Vagina (tissue), 2 donors: ENCODE measurements at regions not wholly inside any gene's neighbourhood (a gene's known extent, or its start where the extent isn't known, plus 50 kb on each side); places are given as distances from the start of the nearest gene placed in this dataset.

Experiments used
- DNase-seq, 2 donors: peaks; one replicate each; pipeline ENCODE4 v3.0.0-alpha.2; 2017; ENCODE audit errors: extremely low spot score in 2 of 2
- H3K27ac ChIP-seq: fragments of 200-600 bp; sonication (generic); one replicate; pipeline ENCODE4 v1.5.1; 2019
- H3K27me3 ChIP-seq: fragments of 200-600 bp; sonication (generic); one replicate; pipeline ENCODE4 v1.5.1; 2019
- H3K36me3 ChIP-seq, 2 donors: fragments of 200-600 bp; sonication (generic); one replicate each; pipeline ENCODE4 v1.5.1; 2017 to 2019
- H3K4me1 ChIP-seq: fragments of 200-600 bp; sonication (generic); one replicate; pipeline ENCODE4 v1.5.1; 2019
- H3K4me3 ChIP-seq, 2 donors: fragments of 200-600 bp; sonication (generic); 1 replicate in 1 of 2; 2 replicates in 1 of 2; pipeline ENCODE4 v1.5.1; 2016 to 2019
- H3K9me3 ChIP-seq: fragments of 200-600 bp; sonication (generic); one replicate; pipeline ENCODE4 v1.5.1; 2019
- CTCF ChIP-seq, 3 experiments: fragments of 450-650 bp in 2 of 3; fragments of 200-600 bp in 1 of 3; sonication (generic) in 1 of 3; IDR thresholded peaks; one replicate each; pipeline ENCODE4 v1.5.1; 2017 to 2019; ENCODE audit warnings: antibody characterized with exemption in 3 of 3, mild to moderate bottlenecking in 2 of 3, moderate library complexity in 2 of 3
- POLR2A ChIP-seq, 2 donors: fragments of 450-650 bp; IDR thresholded peaks; one replicate each; pipeline ENCODE4 v1.6.1; 2017; ENCODE audit warnings: antibody characterized with exemption in 2 of 2, mild to moderate bottlenecking in 2 of 2, moderate library complexity in 2 of 2
- POLR2AphosphoS5 ChIP-seq, 2 donors: sonication (generic); formaldehyde crosslinking; IDR thresholded peaks; one replicate each; pipeline ENCODE4 v1.9.0; 2017; ENCODE audit warnings: antibody characterized with exemption in 2 of 2, mild to moderate bottlenecking in 2 of 2, low read depth in 1 of 2; ENCODE audit not compliant: insufficient read depth in 1 of 2
- intact Hi-C: fragments of 100-400 bp; cut with DNase I; formaldehyde crosslinking; loops from one replicate; pipeline ENCODE4 v1.15.1; 2023

GRCh38 chr10:20674926-20675325 is 222.2 kb downstream of the NEBL start:
- intact Hi-C loops: no loop called here
- Histone ChIP-seq H3K4me3 (no peak overlapping the region), H3K27me3 (no peaks in the 10 kb centered on the region), H3K27ac (no peak overlapping the region), H3K36me3 (no peaks in the 10 kb centered on the region), H3K4me1 (no peaks in the 10 kb centered on the region), H3K9me3 (no peaks in the 10 kb centered on the region)
- DNase-seq: no peak
- TF ChIP-seq POLR2A (IDR thresholded peaks at IDR 0.05): no peak
- TF ChIP-seq POLR2AphosphoS5 (IDR thresholded peaks at IDR 0.05; ENCODE audit: insufficient read depth in 1 of 2, low read depth in 1 of 2): no peak
- no peak for TF ChIP-seq CTCF (IDR thresholded peaks at IDR 0.05)

DNA sequence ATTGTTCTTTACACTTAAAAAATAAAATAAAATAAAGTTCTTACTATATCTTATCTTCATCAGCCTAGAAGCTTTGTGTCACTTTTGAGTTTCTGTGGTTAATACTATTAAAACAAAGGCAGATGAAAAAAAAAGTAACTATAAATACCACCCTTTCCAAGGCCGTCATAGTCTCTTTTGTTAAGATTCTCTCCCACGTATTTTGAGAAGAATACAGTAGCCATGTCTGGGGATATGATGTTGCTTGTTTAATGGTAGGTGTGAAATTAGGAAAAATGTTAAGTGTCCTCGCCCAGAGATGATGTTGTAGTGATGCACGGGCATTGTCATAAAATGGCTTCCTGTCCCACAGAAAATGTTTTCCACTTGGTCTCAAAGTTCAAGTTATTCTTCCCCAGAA is 223.9 kb downstream of the NEBL start:
- no peaks in the 10 kb centered on the region for H3K27me3 ChIP-seq
- no peaks in the 10 kb centered on the region for H3K36me3 ChIP-seq
- no peak overlapping the region for H3K4me3 ChIP-seq
- DNase-seq: no peak
- TF ChIP-seq POLR2AphosphoS5 (IDR thresholded peaks at IDR 0.05; ENCODE audit: insufficient read depth in 1 of 2, low read depth in 1 of 2) (no peak), POLR2A (IDR thresholded peaks at IDR 0.05) (no peak), CTCF (IDR thresholded peaks at IDR 0.05) (no peak)
- no peak overlapping the region for H3K27ac ChIP-seq
- no peaks in the 10 kb centered on the region for H3K4me1 ChIP-seq
- no peaks in the 10 kb centered on the region for H3K9me3 ChIP-seq
- intact Hi-C loops: no loop called here

- H3K4me1 ChIP-seq: no peaks in the 10 kb centered on the region
- H3K36me3 ChIP-seq: no peaks in the 10 kb centered on the region
- H3K9me3 ChIP-seq: no peaks in the 10 kb centered on the region
- H3K27me3 ChIP-seq: no peaks in the 10 kb centered on the region
- TF ChIP-seq POLR2A (IDR thresholded peaks at IDR 0.05) (no peak), POLR2AphosphoS5 (IDR thresholded peaks at IDR 0.05; ENCODE audit: insufficient read depth in 1 of 2, low read depth in 1 of 2) (no peak), CTCF (IDR thresholded peaks at IDR 0.05) (no peak)
- intact Hi-C loops: no loop called here
- H3K4me3 ChIP-seq: no peak overlapping the region
- DNase-seq: no peak
- no peak overlapping the region for H3K27ac ChIP-seq
These were observed 224.4 kb downstream of the NEBL start for GRCh38 chr10:20672741-20673140.

DNA sequence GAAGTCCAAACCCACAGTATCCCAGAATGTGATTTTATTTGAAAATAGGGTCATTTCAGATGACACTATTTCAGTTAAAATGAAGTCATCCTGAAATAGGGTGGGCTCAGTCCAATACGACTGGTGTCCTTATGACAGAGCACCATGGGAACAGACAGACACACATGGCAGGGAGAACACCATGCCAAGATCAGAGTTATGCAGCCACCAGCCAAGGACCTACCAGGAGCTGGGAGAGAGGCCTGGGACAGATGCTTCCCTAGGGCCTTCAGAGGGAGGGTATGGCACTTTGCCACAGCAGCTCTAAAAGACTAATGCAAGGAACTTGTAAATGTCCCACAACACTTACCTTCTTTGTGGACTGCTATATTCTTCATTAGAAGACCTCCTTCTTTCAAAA is 226.5 kb downstream of the NEBL start:
- Histone ChIP-seq H3K36me3 (no peaks in the 10 kb centered on the region), H3K27ac (no peak overlapping the region), H3K4me1 (no peaks in the 10 kb centered on the region), H3K4me3 (no peak overlapping the region), H3K27me3 (no peaks in the 10 kb centered on the region), H3K9me3 (no peaks in the 10 kb centered on the region)
- intact Hi-C loops: no loop called here
- no peak for DNase-seq
- no peak for TF ChIP-seq CTCF (IDR thresholded peaks at IDR 0.05)
- no peak for TF ChIP-seq POLR2AphosphoS5 (IDR thresholded peaks at IDR 0.05; ENCODE audit: insufficient read depth in 1 of 2, low read depth in 1 of 2)
- no peak for TF ChIP-seq POLR2A (IDR thresholded peaks at IDR 0.05)

DNA sequence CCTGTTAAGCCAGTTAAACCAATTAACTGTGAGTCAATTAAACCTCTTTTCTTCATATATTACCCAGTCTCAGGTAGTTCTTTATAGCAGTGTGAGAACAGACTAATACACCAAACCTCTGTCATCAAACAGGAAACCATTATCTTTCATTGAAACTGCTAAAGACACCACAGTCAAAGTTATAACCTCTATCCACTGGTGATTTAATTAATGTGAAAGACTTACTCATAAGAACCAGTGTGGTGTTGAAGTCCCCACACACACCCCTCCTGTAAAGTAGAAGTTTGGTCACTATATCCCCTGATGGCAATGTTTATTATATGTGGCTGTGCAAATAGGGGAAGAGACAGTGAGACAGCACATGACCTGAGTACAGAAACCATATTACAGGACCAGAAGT is 228.1 kb downstream of the NEBL start:
- no peaks in the 10 kb centered on the region for H3K27me3 ChIP-seq
- no peaks in the 10 kb centered on the region for H3K36me3 ChIP-seq
- H3K27ac ChIP-seq: no peak overlapping the region
- no peaks in the 10 kb centered on the region for H3K4me1 ChIP-seq
- no peak overlapping the region for H3K4me3 ChIP-seq
- no peaks in the 10 kb centered on the region for H3K9me3 ChIP-seq
- DNase-seq: no peak
- intact Hi-C loops: no loop called here
- TF ChIP-seq POLR2A (IDR thresholded peaks at IDR 0.05) (no peak), POLR2AphosphoS5 (IDR thresholded peaks at IDR 0.05; ENCODE audit: insufficient read depth in 1 of 2, low read depth in 1 of 2) (no peak), CTCF (IDR thresholded peaks at IDR 0.05) (no peak)
